ENCODE measurements at regions not wholly inside any gene's neighbourhood (a gene's known extent, or its start where the extent isn't known, plus 50 kb on each side); places are given as distances from the start of the nearest gene placed in this dataset.
A peak's percentile ranks its signal among the peaks of the same experiment; 100 is the strongest.

- TF ChIP-seq, protein P1, sequence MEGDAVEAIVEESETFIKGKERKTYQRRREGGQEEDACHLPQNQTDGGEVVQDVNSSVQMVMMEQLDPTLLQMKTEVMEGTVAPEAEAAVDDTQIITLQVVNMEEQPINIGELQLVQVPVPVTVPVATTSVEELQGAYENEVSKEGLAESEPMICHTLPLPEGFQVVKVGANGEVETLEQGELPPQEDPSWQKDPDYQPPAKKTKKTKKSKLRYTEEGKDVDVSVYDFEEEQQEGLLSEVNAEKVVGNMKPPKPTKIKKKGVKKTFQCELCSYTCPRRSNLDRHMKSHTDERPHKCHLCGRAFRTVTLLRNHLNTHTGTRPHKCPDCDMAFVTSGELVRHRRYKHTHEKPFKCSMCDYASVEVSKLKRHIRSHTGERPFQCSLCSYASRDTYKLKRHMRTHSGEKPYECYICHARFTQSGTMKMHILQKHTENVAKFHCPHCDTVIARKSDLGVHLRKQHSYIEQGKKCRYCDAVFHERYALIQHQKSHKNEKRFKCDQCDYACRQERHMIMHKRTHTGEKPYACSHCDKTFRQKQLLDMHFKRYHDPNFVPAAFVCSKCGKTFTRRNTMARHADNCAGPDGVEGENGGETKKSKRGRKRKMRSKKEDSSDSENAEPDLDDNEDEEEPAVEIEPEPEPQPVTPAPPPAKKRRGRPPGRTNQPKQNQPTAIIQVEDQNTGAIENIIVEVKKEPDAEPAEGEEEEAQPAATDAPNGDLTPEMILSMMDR (conservative IDR thresholded peaks at IDR 0.05; ENCODE audit: low read depth in 2 of 2), result peak in 1 of 2 experiments; percentile 12; a peak in 1 of 4 replicates
- TF ChIP-seq EZH2phosphoT487 (IDR thresholded peaks at IDR 0.05; ENCODE audit: unreplicated experiment) (no peak), ZNF331 (CRISPR knock-in tag; IDR thresholded peaks at IDR 0.05; ENCODE audit: low read depth) (no peak), ETS1 (IDR thresholded peaks at IDR 0.05) (no peak), EZH2 (IDR thresholded peaks at IDR 0.05; ENCODE audit: low read depth, unreplicated experiment) (no peak), POLR2AphosphoS5 (IDR thresholded peaks at IDR 0.05; ENCODE audit: low read depth) (no peak), STAT1 (IDR thresholded peaks at IDR 0.05; ENCODE audit: unreplicated experiment) (no peak), REST (IDR thresholded peaks at IDR 0.05; ENCODE audit: unreplicated experiment) (no peak), ZNF114 (CRISPR knock-in tag; IDR thresholded peaks at IDR 0.05) (no peak), CREB1 (CRISPR knock-in tag; IDR thresholded peaks at IDR 0.05; ENCODE audit: low read depth) (no peak)
Observed at GRCh38 chr11:45398325-45398724, 112.2 kb upstream of the SYT13 start.

Data from GM23338 (cell line).